AG04450 (cell line): ENCODE measurements at regions not wholly inside any gene's neighbourhood (a gene's known extent, or its start where the extent isn't known, plus 50 kb on each side); places are given as distances from the start of the nearest gene placed in this dataset.
A peak's percentile ranks its signal among the peaks of the same experiment; 100 is the strongest.

Experiments used
- CTCF ChIA-PET: fragments of 300-600, 350-600 bp; formaldehyde crosslinking; extraction: SDS; loops from one replicate; lab custom pipeline; 2022; ENCODE audit warnings: antibody characterized with exemption, inconsistent platforms; lab: Charles Lee
- POLR2A ChIA-PET: fragments of 350-600 bp; formaldehyde crosslinking; extraction: SDS; loops from one replicate; lab custom pipeline; 2021; ENCODE audit warnings: antibody characterized with exemption, inconsistent platforms; lab: Yijun Ruan, JAX
- DNase-seq: peaks from one replicate; pipeline ENCODE4 v3.0.0-alpha.2; 2011; ENCODE audit warnings: low read depth, low spot score
- H3K27ac ChIP-seq: one replicate; pipeline ENCODE4 v1.5.1; 2012; ENCODE audit warnings: low read depth, low read length, control low read depth
- H3K27me3 ChIP-seq: one replicate; pipeline ENCODE4 v1.6.0; 2012; ENCODE audit warnings: low read length; ENCODE audit not compliant: control insufficient read depth, insufficient read depth
- H3K4me3 ChIP-seq: 2 replicates; pipeline ENCODE4 v1.5.1; 2011; ENCODE audit warnings: mild to moderate bottlenecking, low read depth, low read length, control low read depth
- H3K9me3 ChIP-seq: 2 replicates; pipeline ENCODE4 v1.5.1; 2012; ENCODE audit warnings: low read length; ENCODE audit not compliant: control insufficient read depth, insufficient read depth
- CTCF ChIP-seq: IDR thresholded peaks from 2 replicates; pipeline ENCODE4 v1.5.1; 2011; ENCODE audit warnings: low read depth, low read length, control low read depth, inconsistent platforms

- ChIA-PET CTCF (no interaction called here), POLR2A (no interaction called here)
- H3K27ac ChIP-seq: no peak overlapping the region
- H3K27me3 ChIP-seq: peaks cover 4% of the 10 kb centered on the region
- DNase-seq: no peak
- H3K4me3 ChIP-seq: no peak overlapping the region
- no peaks in the 10 kb centered on the region for H3K9me3 ChIP-seq
- TF ChIP-seq CTCF: no peak
Measured at GRCh38 chr12:93059925-93060665, 131.0 kb upstream of the EEA1 start.

DNA sequence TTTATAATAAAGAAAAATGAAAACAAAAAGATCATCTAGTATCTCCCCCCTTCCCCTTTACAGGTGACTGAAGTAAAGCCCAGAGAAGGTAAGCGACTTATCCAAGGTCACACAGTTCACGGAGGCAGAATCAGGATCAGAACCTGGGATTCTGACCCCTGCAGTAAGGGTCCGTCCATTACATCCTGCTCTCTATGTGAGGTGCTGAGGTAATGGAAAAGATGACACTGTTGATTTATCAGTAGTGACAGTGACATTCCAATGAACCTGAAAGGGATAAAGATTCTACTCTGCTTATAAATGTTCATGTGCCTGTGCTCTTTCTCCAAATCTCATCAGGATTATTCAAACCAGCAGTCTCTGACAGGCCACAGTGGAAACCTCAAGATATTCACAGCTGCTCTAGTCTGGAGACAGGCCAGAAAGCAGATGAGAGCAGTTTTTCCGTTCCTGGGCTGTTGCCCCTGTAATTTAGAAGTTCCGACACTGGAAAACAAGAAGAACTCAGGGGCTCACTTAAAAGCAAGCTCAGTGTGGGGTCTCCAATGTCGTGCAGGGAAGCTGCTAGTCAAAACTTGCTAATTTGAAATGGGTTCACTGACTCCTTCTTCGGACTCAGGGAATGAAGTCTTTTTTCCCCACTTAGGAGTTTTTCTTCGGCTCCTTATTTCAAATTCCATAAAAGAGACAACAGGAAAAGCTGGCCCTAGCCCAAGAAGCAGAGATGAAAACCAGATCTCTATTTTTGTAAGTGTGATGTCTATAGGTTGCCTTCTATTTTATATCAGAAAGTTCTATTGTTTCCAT lies 131.8 kb upstream of the EEA1 start:
- Histone ChIP-seq H3K27me3 (peaks cover 4% of the 10 kb centered on the region), H3K27ac (peak overlapping the region; percentile 43), H3K4me3 (peak overlapping the region; percentile 11), H3K9me3 (no peaks in the 10 kb centered on the region)
- peak; percentile 28 for TF ChIP-seq CTCF
- POLR2A ChIA-PET: no interaction called here
- CTCF ChIA-PET: no interaction called here
- peak; percentile 34 for DNase-seq

- H3K27ac ChIP-seq: no peak overlapping the region
- no peaks in the 10 kb centered on the region for H3K9me3 ChIP-seq
- TF ChIP-seq CTCF: no peak
- ChIA-PET CTCF (no interaction called here), POLR2A (no interaction called here)
- peaks cover 4% of the 10 kb centered on the region for H3K27me3 ChIP-seq
- no peak for DNase-seq
- no peak overlapping the region for H3K4me3 ChIP-seq
Measured at GRCh38 chr12:93061473-93062419, 132.7 kb upstream of the EEA1 start.

DNA sequence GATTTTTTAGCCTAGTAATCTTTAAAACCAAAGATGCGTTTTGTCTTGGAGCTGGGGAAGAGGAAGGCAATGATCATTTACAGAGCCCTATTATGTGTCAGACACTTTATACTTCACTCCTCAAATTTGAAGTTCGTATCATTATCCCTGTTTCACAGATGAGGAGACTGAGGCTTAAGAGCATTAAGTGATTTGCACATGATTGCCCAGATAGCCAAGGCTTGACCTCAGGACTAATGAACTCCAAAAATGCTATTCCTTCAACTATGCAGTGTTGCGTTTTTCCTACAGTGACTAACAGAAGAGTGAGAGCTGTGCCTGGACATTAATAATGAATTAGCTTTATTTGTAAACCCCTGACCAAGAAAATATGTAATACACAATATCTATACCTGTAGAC lies 136.8 kb upstream of the EEA1 start:
- DNase-seq: no peak
- Histone ChIP-seq H3K27me3 (peaks cover 4% of the 10 kb centered on the region), H3K27ac (no peak overlapping the region), H3K9me3 (no peaks in the 10 kb centered on the region), H3K4me3 (no peak overlapping the region)
- ChIA-PET CTCF (no interaction called here), POLR2A (no interaction called here)
- no peak for TF ChIP-seq CTCF
